Omental fat pad (tissue), 3 donors: ENCODE measurements at regions not wholly inside any gene's neighbourhood (a gene's known extent, or its start where the extent isn't known, plus 50 kb on each side); places are given as distances from the start of the nearest gene placed in this dataset.

Source experiments
- ATAC-seq: fragments of 150-250 bp; one replicate; pipeline ENCODE4 v1.9.1; 2016; ENCODE audit warnings: mild to moderate bottlenecking, moderate library complexity; ENCODE audit not compliant: low FRiP score
- DNase-seq: peaks from one replicate; pipeline ENCODE4 v3.0.0-alpha.2; 2019; ENCODE audit warnings: low spot score
- CTCF ChIP-seq, 3 donors: fragments of 450-650 bp; IDR thresholded peaks; one replicate each; pipeline ENCODE4 v1.5.1; 2016 to 2017; ENCODE audit warnings: antibody characterized with exemption in 3 of 3, mild to moderate bottlenecking in 3 of 3, moderate library complexity in 2 of 3

- TF ChIP-seq CTCF (IDR thresholded peaks at IDR 0.05) = no peak
- DNase-seq = no peak
- no peak for ATAC-seq
Observed at GRCh38 chr13:54449922-54450321, 1421.3 kb downstream of the OLFM4 start.

- DNase-seq (no peak), ATAC-seq (no peak)
- no peak for TF ChIP-seq CTCF (IDR thresholded peaks at IDR 0.05)
Observed at GRCh38 chr13:54484166-54484565, 1455.6 kb downstream of the OLFM4 start.

GRCh38 chr13:54486421-54487166 is 1458.0 kb downstream of the OLFM4 start:
- ATAC-seq (no peak), DNase-seq (no peak)
- TF ChIP-seq CTCF (IDR thresholded peaks at IDR 0.05) = no peak

DNA sequence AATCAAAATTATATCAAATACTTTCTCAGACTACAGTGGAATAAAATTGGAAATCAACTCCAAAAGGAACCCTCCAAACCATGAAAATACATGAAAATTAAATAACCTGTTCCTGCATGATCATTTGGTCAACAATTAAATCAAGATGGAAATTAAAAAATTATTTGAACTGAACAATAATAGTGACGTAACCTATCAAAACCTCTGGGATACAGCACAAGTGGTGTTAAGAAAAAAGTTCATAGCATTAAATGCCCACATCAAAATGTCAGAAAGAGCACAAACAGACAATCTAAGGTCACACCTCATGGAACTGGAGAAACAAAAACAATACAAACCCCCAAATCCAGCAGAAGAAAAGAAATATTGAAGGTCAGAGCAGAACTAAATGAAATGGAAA is 1460.7 kb downstream of the OLFM4 start:
- no peak for ATAC-seq
- no peak for DNase-seq
- no peak for TF ChIP-seq CTCF (IDR thresholded peaks at IDR 0.05)

GRCh38 chr13:54492995-54493394 is 1464.4 kb downstream of the OLFM4 start:
- no peak for DNase-seq
- TF ChIP-seq CTCF (IDR thresholded peaks at IDR 0.05) = no peak
- no peak for ATAC-seq

DNA sequence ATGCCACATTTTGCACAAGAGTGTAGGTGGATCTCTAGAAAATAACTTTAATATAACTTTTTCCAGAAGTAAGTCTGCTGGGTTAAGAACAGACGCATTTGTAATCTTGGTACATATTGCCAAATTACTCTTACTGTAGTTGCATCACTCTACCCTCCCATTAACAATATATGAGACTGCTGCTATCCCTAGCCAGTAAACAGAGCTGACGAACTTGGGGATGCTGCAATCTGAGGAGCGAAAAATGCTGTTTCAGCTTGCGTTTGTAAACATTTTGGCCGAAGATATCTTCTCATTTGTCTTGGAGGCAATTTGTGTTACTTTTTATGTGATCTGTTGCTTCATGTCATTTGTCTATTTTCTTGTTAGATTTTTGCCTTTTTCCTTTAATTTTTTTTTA is 1482.8 kb downstream of the OLFM4 start:
- DNase-seq = no peak
- no peak for ATAC-seq
- TF ChIP-seq CTCF (IDR thresholded peaks at IDR 0.05) = no peak

DNA sequence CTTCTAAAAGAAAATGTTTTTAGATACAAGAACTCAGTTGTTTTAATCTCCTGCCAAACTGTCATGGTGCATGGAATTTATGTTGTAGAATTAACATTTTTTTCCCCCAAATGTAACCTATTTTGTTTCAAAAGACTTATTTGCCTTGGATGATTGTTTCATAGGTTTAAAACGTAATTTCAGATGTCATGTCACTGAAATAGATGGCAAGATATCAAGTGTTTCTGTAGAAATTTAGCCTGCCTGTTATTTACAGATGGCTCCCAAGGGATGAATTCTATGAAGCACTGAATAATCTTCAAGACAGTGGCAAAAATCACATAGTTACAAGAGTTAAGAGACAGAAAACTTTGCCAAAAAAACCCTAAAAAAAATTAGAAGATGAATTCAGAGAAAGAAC is 1484.6 kb downstream of the OLFM4 start:
- no peak for DNase-seq
- ATAC-seq = no peak
- TF ChIP-seq CTCF (IDR thresholded peaks at IDR 0.05) = no peak
